Panc1 (cell line): ENCODE measurements at regions not wholly inside any gene's neighbourhood (a gene's known extent, or its start where the extent isn't known, plus 50 kb on each side); places are given as distances from the start of the nearest gene placed in this dataset.

Source experiments
- ATAC-seq: fragments of 200-7000 bp; cut with Tn5 transposase; 2 replicates; pipeline ENCODE4 v1.9.1; 2020; ENCODE audit warnings: mild to moderate bottlenecking, moderate library complexity
- BruUV-seq: library from RNA; stranded (reverse); fragments of 400-500 nt; replicated peaks from 2 replicates; lab custom pipeline; 2021; lab: Mats Ljungman, UMichigan
- CTCF ChIA-PET: fragments of 300-600 bp; sonication (Branson Sonifier 250); formaldehyde crosslinking; loops from one replicate; lab custom pipeline; 2022; ENCODE audit warnings: antibody characterized with exemption; lab: Charles Lee
- POLR2A ChIA-PET: fragments of 300-600 bp; sonication (Branson Sonifier 250); formaldehyde crosslinking; loops from one replicate; lab custom pipeline; 2022; ENCODE audit warnings: antibody characterized with exemption; lab: Charles Lee
- DNase-seq: peaks from one replicate; pipeline ENCODE4 v3.0.0-alpha.2; 2010; ENCODE audit warnings: low read depth, low spot score
- H3K27ac ChIP-seq: 2 replicates; pipeline ENCODE4 v1.5.1; 2011; ENCODE audit warnings: mild to moderate bottlenecking, low read length, inconsistent platforms
- H3K27me3 ChIP-seq: fragments of 200-500 bp; sonication (Bioruptor generic); 2 replicates; pipeline ENCODE4 v1.6.0; 2014; ENCODE audit warnings: low read length, inconsistent platforms; ENCODE audit not compliant: control insufficient read depth, insufficient read depth
- H3K36me3 ChIP-seq: fragments of 200-500 bp; sonication (Bioruptor generic); 2 replicates; pipeline ENCODE4 v1.5.1; 2014; ENCODE audit warnings: inconsistent platforms, mild to moderate bottlenecking, low read length, moderate library complexity; ENCODE audit not compliant: control insufficient read depth, insufficient read depth
- H3K4me1 ChIP-seq: 2 replicates; pipeline ENCODE4 v1.5.1; 2011; ENCODE audit warnings: inconsistent platforms, mild to moderate bottlenecking, low read length, moderate library complexity; ENCODE audit not compliant: control insufficient read depth, insufficient read depth
- H3K4me3 ChIP-seq, 2 experiments: 2 replicates each; pipeline ENCODE4 v1.5.1; 2011 to 2012; ENCODE audit warnings: low read depth in 2 of 2, low read length in 2 of 2, mild to moderate bottlenecking in 2 of 2, inconsistent platforms in 1 of 2, moderate library complexity in 1 of 2
- H3K9me3 ChIP-seq: fragments of 200-500 bp; sonication (Bioruptor generic); 2 replicates; pipeline ENCODE4 v1.5.1; 2014; ENCODE audit warnings: low read depth, mild to moderate bottlenecking, inconsistent platforms, low read length, moderate library complexity; ENCODE audit not compliant: control insufficient read depth, insufficient read depth
- CTCF ChIP-seq: fragments of 450-650 bp; IDR thresholded peaks from 2 replicates; pipeline ENCODE4 v1.5.1; 2017; ENCODE audit warnings: mild to moderate bottlenecking
- POLR2AphosphoS5 ChIP-seq: IDR thresholded peaks from 2 replicates; pipeline ENCODE4 v1.6.1; 2012; ENCODE audit warnings: mild to moderate bottlenecking, low read depth, low read length, moderate library complexity
- REST ChIP-seq, 2 experiments: IDR thresholded peaks; 2 replicates each; pipeline ENCODE4 v1.6.1; 2011 to 2012; ENCODE audit warnings: low read depth in 2 of 2, control low read depth in 1 of 2, low read length in 1 of 2, mild to moderate bottlenecking in 1 of 2, moderate library complexity in 1 of 2; ENCODE audit not compliant: insufficient read depth in 1 of 2
- SIN3A ChIP-seq: IDR thresholded peaks from 2 replicates; pipeline ENCODE4 v1.6.1; 2012; ENCODE audit warnings: low read depth, mild to moderate bottlenecking, low read length, moderate library complexity, borderline replicate concordance; ENCODE audit not compliant: insufficient read depth
- TCF7L2 ChIP-seq: IDR thresholded peaks from 2 replicates; pipeline ENCODE4 v1.6.1; 2011; ENCODE audit warnings: mild to moderate bottlenecking, low read depth, low read length, inconsistent platforms
- in situ Hi-C: cut with HindIII; loops from 2 replicates; pipeline ENCODE4 v1.10.0; 2016; ENCODE audit warnings: low sequenced_read_pairs, low pct_unique_long_range_greater_than_20kb
- intact Hi-C: fragments of 100-400 bp; cut with micrococcal nuclease; formaldehyde crosslinking; loops from one replicate; pipeline ENCODE4 v1.10.0; 2022; ENCODE audit not compliant: unreplicated experiment

GRCh38 chr22:26804911-26805539 lies 147.6 kb downstream of the MIAT start:
- ATAC-seq, result no peak
- H3K4me1 ChIP-seq, result no peaks in the 10 kb centered on the region
- TF ChIP-seq POLR2AphosphoS5, result no peak
- no peak overlapping the region for H3K4me3 ChIP-seq
- intact Hi-C loops, result no loop called here
- no peaks in the 10 kb centered on the region for H3K27me3 ChIP-seq
- POLR2A ChIA-PET, result no interaction called here
- in situ Hi-C loops, result no loop called here
- H3K36me3 ChIP-seq, result no peaks in the 10 kb centered on the region
- H3K27ac ChIP-seq, result no peak overlapping the region
- CTCF ChIA-PET, result no interaction called here
- no peaks in the 10 kb centered on the region for H3K9me3 ChIP-seq
- no TSS peak for BruUV-seq
- DNase-seq, result no peak

- no peak overlapping the region for H3K4me3 ChIP-seq
- BruUV-seq, result no TSS peak
- ChIA-PET POLR2A (no interaction called here), CTCF (no interaction called here)
- no peak overlapping the region for H3K27ac ChIP-seq
- in situ Hi-C loops (no loop called here), intact Hi-C loops (no loop called here)
- no peaks in the 10 kb centered on the region for H3K4me1 ChIP-seq
- DNase-seq (no peak), ATAC-seq (no peak)
- H3K36me3 ChIP-seq, result no peaks in the 10 kb centered on the region
- H3K9me3 ChIP-seq, result no peaks in the 10 kb centered on the region
- no peaks in the 10 kb centered on the region for H3K27me3 ChIP-seq
- TF ChIP-seq CTCF (no peak), POLR2AphosphoS5 (no peak), TCF7L2 (no peak), SIN3A (no peak), REST (IDR thresholded peaks at IDR 0.05; ENCODE audit: insufficient read depth in 1 of 2, low read depth in 2 of 2, low read length in 1 of 2) (no peak)
Measured at GRCh38 chr22:26806445-26807175, 149.2 kb downstream of the MIAT start.

GRCh38 chr22:26811647-26811992 lies 154.2 kb downstream of the MIAT start:
- H3K36me3 ChIP-seq, result no peaks in the 10 kb centered on the region
- H3K9me3 ChIP-seq, result no peaks in the 10 kb centered on the region
- TF ChIP-seq TCF7L2 (no peak), CTCF (no peak), REST (IDR thresholded peaks at IDR 0.05; ENCODE audit: insufficient read depth in 1 of 2, low read depth in 2 of 2, low read length in 1 of 2) (no peak), SIN3A (no peak), POLR2AphosphoS5 (no peak)
- CTCF ChIA-PET, result no interaction called here
- H3K27ac ChIP-seq, result no peak overlapping the region
- POLR2A ChIA-PET, result no interaction called here
- ATAC-seq (no peak), DNase-seq (no peak)
- in situ Hi-C loops, result no loop called here
- H3K4me3 ChIP-seq, result no peak overlapping the region
- intact Hi-C loops, result no loop called here
- H3K27me3 ChIP-seq, result no peaks in the 10 kb centered on the region; the same call in 1 of the 2 replicates
- no peaks in the 10 kb centered on the region for H3K4me1 ChIP-seq
- BruUV-seq, result no TSS peak
